Trophoblast cell (in vitro differentiated cells and primary cell): ENCODE measurements at regions not wholly inside any gene's neighbourhood (a gene's known extent, or its start where the extent isn't known, plus 50 kb on each side); places are given as distances from the start of the nearest gene placed in this dataset.

Experiments used
- DNase-seq, 2 donors: peaks; one replicate each; pipeline ENCODE4 v3.0.0-alpha.2; 2016
- H2AFZ ChIP-seq: 2 replicates; pipeline ENCODE4 v1.6.1; 2013; ENCODE audit warnings: low read length, moderate library complexity, mild to moderate bottlenecking; ENCODE audit not compliant: insufficient read depth, poor library complexity
- H2AK5ac ChIP-seq: 2 replicates; pipeline ENCODE4 v1.6.1; 2013; ENCODE audit warnings: mild to moderate bottlenecking, low read length
- H2BK120ac ChIP-seq: 2 replicates; pipeline ENCODE4 v1.6.1; 2013; ENCODE audit warnings: low read length, mild to moderate bottlenecking, moderate library complexity; ENCODE audit not compliant: insufficient read depth, poor library complexity
- H2BK12ac ChIP-seq: 2 replicates; pipeline ENCODE4 v1.6.1; 2013; ENCODE audit warnings: mild to moderate bottlenecking, low read length, moderate library complexity
- H2BK5ac ChIP-seq: 2 replicates; pipeline ENCODE4 v1.6.1; 2013; ENCODE audit warnings: low read length, low read depth, moderate library complexity, mild to moderate bottlenecking; ENCODE audit not compliant: poor library complexity
- H3K14ac ChIP-seq: 2 replicates; pipeline ENCODE4 v1.6.1; 2013; ENCODE audit warnings: mild to moderate bottlenecking, low read length
- H3K18ac ChIP-seq: 2 replicates; pipeline ENCODE4 v1.6.1; 2013; ENCODE audit warnings: mild to moderate bottlenecking, low read length
- H3K23ac ChIP-seq: 2 replicates; pipeline ENCODE4 v1.6.1; 2013; ENCODE audit warnings: low read length
- H3K27ac ChIP-seq: 2 replicates; pipeline ENCODE4 v1.5.1; 2013; ENCODE audit warnings: low read depth, mild to moderate bottlenecking, inconsistent platforms, low read length, moderate library complexity
- H3K27me3 ChIP-seq: 2 replicates; pipeline ENCODE4 v1.6.1; 2013; ENCODE audit warnings: inconsistent platforms, mild to moderate bottlenecking, low read length, moderate library complexity; ENCODE audit not compliant: insufficient read depth
- H3K36me3 ChIP-seq, 2 experiments: 1 replicate in 1 of 2; 2 replicates in 1 of 2; pipeline ENCODE4 v1.6.1; 2013; ENCODE audit warnings: low read length in 2 of 2, mild to moderate bottlenecking in 2 of 2, moderate library complexity in 1 of 2; ENCODE audit not compliant: insufficient read depth in 2 of 2, control insufficient read depth in 1 of 2
- H3K4ac ChIP-seq: 2 replicates; pipeline ENCODE4 v1.6.1; 2013; ENCODE audit warnings: low read depth, mild to moderate bottlenecking, low read length, moderate library complexity
- H3K4me1 ChIP-seq, 2 experiments: 1 replicate in 1 of 2; 2 replicates in 1 of 2; pipeline ENCODE4 v1.6.1; 2013; ENCODE audit warnings: low read length in 2 of 2, mild to moderate bottlenecking in 2 of 2, moderate library complexity in 1 of 2; ENCODE audit not compliant: insufficient read depth in 2 of 2, control insufficient read depth in 1 of 2
- H3K4me2 ChIP-seq: 2 replicates; pipeline ENCODE4 v1.6.1; 2013; ENCODE audit warnings: inconsistent platforms, mild to moderate bottlenecking, low read length, moderate library complexity
- H3K4me3 ChIP-seq: 2 replicates; pipeline ENCODE4 v1.5.1; 2013; ENCODE audit warnings: mild to moderate bottlenecking, low read depth, low read length, inconsistent platforms
- H3K79me1 ChIP-seq: one replicate; pipeline ENCODE4 v1.6.1; 2013; ENCODE audit warnings: low read length
- H3K79me2 ChIP-seq: 2 replicates; pipeline ENCODE4 v1.6.1; 2013; ENCODE audit warnings: low read length, mild to moderate bottlenecking; ENCODE audit not compliant: control insufficient read depth, insufficient read depth, poor library complexity
- H3K9ac ChIP-seq: 2 replicates; pipeline ENCODE4 v1.6.1; 2013; ENCODE audit warnings: mild to moderate bottlenecking, low read length
- H3K9me3 ChIP-seq: 2 replicates; pipeline ENCODE4 v1.6.1; 2013; ENCODE audit warnings: low read depth, mild to moderate bottlenecking, control low read depth, inconsistent platforms, low read length; ENCODE audit not compliant: insufficient read depth
- H4K12ac ChIP-seq: 2 replicates; pipeline ENCODE4 v1.6.1; 2013; ENCODE audit warnings: low read depth, mild to moderate bottlenecking, low read length, moderate library complexity
- H4K8ac ChIP-seq: 2 replicates; pipeline ENCODE4 v1.6.1; 2013; ENCODE audit warnings: low read depth, mild to moderate bottlenecking, low read length, moderate library complexity
- H4K91ac ChIP-seq: one replicate; pipeline ENCODE4 v1.6.1; 2013; ENCODE audit warnings: low read depth, mild to moderate bottlenecking, low read length, moderate library complexity
- WGBS: extraction: QIAGEN DNeasy Blood & Tissue Kit; methylation state at CpG from one replicate; pipeline ENCODE4 v1.1.7; 2013; ENCODE audit warnings: missing lambda C conversion rate; ENCODE audit not compliant: insufficient read length, insufficient coverage; ENCODE audit errors: extremely low coverage; 5-methylcytosine and 5-hydroxymethylcytosine counted together

DNA sequence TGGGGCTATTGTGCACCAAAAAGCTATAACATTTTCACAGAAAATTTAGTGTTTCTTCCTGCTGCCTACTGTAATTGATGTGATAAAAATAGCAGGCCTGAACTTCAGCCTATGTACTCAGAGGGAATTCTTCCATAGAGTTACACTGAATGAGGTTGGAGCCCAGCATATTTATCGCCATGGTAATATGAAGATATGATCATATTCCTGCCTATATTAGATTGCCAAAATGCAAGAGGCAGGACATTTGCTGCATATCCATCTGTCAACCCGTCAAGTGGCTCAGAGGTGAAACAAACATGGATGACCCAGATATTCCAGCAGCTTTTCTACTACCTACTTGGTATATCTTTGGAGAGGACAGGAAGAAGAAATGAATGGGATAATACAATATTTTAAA, 1150.6 kb downstream of the TBL1XR1 start:
- no peak overlapping the region for H3K4me3 ChIP-seq
- no peak overlapping the region for H2AK5ac ChIP-seq
- no peak overlapping the region for H3K27ac ChIP-seq
- H4K12ac ChIP-seq = no peak overlapping the region
- no peak overlapping the region for H2AFZ ChIP-seq
- H3K23ac ChIP-seq = no peak overlapping the region
- H3K4me1 ChIP-seq = no peaks in the 10 kb centered on the region
- H2BK120ac ChIP-seq = no peak overlapping the region
- H3K18ac ChIP-seq = no peak overlapping the region
- no peak overlapping the region for H2BK5ac ChIP-seq
- H3K14ac ChIP-seq = no peak overlapping the region
- H4K91ac ChIP-seq = no peak overlapping the region
- no peak for DNase-seq
- H4K8ac ChIP-seq = no peak overlapping the region
- no peak overlapping the region for H3K9ac ChIP-seq
- H3K9me3 ChIP-seq = no peaks in the 10 kb centered on the region
- H2BK12ac ChIP-seq = no peak overlapping the region
- no peak overlapping the region for H3K4ac ChIP-seq
- no peaks in the 10 kb centered on the region for H3K27me3 ChIP-seq
- no peaks in the 10 kb centered on the region for H3K79me2 ChIP-seq
- H3K36me3 ChIP-seq = no peaks in the 10 kb centered on the region
- H3K4me2 ChIP-seq = no peak overlapping the region
- no peaks in the 10 kb centered on the region for H3K79me1 ChIP-seq
- no CpG with 5 or more reads among the region's 2 CpGs for WGBS

DNA sequence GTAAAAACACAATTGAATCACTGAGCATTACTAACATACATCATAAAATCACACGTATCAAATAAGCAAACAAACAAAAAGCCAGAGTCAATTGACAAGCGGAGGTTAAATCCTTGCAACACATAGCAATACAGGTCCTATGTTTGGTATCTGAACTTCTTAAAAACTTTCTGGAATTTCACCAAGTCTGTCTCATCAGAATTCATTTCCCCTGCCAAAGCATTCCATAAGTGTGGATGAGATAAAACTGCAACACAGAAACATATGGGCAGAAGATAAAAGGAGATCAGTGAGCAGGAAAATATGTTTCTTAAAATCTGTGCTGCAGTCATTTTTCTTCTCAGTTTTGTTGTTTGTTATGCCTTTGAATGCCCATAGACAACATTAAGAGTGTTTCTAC, 1155.5 kb downstream of the TBL1XR1 start:
- Histone ChIP-seq H3K23ac (no peak overlapping the region), H3K14ac (no peak overlapping the region), H4K8ac (no peak overlapping the region), H4K91ac (no peak overlapping the region), H3K27me3 (no peaks in the 10 kb centered on the region), H3K4me2 (no peak overlapping the region), H2BK12ac (no peak overlapping the region), H2BK120ac (no peak overlapping the region), H3K36me3 (no peaks in the 10 kb centered on the region), H2AFZ (no peak overlapping the region), H3K4me1 (peaks cover 0 to 1% of the 10 kb centered on the region in 2 experiments), H3K4me3 (no peak overlapping the region), H3K79me2 (no peaks in the 10 kb centered on the region), H3K18ac (no peak overlapping the region), H3K79me1 (no peaks in the 10 kb centered on the region), H3K9ac (no peak overlapping the region), H4K12ac (no peak overlapping the region), H2BK5ac (no peak overlapping the region), H3K9me3 (no peaks in the 10 kb centered on the region), H3K4ac (no peak overlapping the region), H3K27ac (no peak overlapping the region), H2AK5ac (no peak overlapping the region)
- WGBS = no CpG with 5 or more reads among the region's 2 CpGs
- peak; percentile 33 to 88 for DNase-seq

DNA sequence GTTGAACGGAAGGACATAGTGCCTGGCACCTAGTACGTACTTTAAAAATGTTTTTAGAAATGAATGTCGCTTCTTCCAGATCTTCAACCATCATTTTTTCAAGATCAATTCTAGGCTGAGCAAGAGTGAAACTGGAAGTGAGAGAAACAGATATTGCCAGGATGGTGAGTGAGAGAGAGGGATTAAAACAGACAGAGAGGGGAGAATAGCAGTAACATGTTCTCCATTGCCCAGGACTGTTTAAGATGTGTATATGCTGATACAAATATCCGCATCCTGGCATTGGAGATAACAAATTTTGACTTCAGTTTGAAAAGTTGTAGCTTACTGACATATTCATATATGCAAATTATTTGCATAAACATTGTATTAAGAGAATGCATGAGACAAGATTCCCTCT, 1156.1 kb downstream of the TBL1XR1 start:
- Histone ChIP-seq H3K4me1 (peaks cover 0 to 1% of the 10 kb centered on the region in 2 experiments), H2AK5ac (no peak overlapping the region), H4K91ac (no peak overlapping the region), H2BK120ac (no peak overlapping the region), H4K8ac (no peak overlapping the region), H2AFZ (no peak overlapping the region), H3K79me1 (no peaks in the 10 kb centered on the region), H2BK12ac (no peak overlapping the region), H3K27me3 (no peaks in the 10 kb centered on the region), H3K23ac (no peak overlapping the region), H3K4me3 (no peak overlapping the region), H4K12ac (no peak overlapping the region), H3K9ac (no peak overlapping the region), H3K27ac (no peak overlapping the region), H3K4me2 (no peak overlapping the region), H2BK5ac (no peak overlapping the region), H3K36me3 (no peaks in the 10 kb centered on the region), H3K9me3 (no peaks in the 10 kb centered on the region), H3K79me2 (no peaks in the 10 kb centered on the region), H3K4ac (no peak overlapping the region), H3K14ac (no peak overlapping the region), H3K18ac (no peak overlapping the region)
- no peak for DNase-seq
- no CpG with 5 or more reads among the region's 4 CpGs for WGBS

DNA sequence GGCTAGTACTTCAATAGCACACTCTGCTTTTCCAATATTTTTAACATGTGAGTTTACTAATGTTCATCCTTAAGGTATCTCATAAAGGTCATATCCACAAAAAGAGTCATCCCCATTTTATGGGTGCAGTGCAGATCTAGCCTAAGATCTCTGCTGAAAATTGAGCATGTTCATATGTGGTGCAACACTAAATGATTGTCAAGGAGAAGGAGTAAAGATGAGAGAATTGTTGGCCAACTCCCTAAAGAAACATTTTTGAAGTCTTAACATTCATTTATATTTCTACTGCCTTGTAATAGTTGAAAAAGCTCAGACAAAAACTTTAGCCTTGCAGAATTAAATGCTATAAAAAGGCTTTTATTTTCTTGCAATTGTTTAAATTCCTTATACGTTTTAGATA, 1159.6 kb downstream of the TBL1XR1 start:
- H3K14ac ChIP-seq = no peak overlapping the region
- no peak overlapping the region for H3K4me2 ChIP-seq
- H4K8ac ChIP-seq = no peak overlapping the region
- no peaks in the 10 kb centered on the region for H3K27me3 ChIP-seq
- no peak overlapping the region for H3K18ac ChIP-seq
- H4K91ac ChIP-seq = no peak overlapping the region
- no peaks in the 10 kb centered on the region for H3K36me3 ChIP-seq
- no peak overlapping the region for H3K23ac ChIP-seq
- H2AFZ ChIP-seq = no peak overlapping the region
- H4K12ac ChIP-seq = no peak overlapping the region
- H3K4ac ChIP-seq = no peak overlapping the region
- H2AK5ac ChIP-seq = no peak overlapping the region
- H3K27ac ChIP-seq = no peak overlapping the region
- H2BK12ac ChIP-seq = no peak overlapping the region
- H2BK120ac ChIP-seq = no peak overlapping the region
- H2BK5ac ChIP-seq = no peak overlapping the region
- no peak for DNase-seq
- no peak overlapping the region for H3K9ac ChIP-seq
- no peaks in the 10 kb centered on the region for H3K9me3 ChIP-seq
- H3K79me2 ChIP-seq = no peaks in the 10 kb centered on the region
- no peak overlapping the region for H3K4me3 ChIP-seq
- H3K79me1 ChIP-seq = no peaks in the 10 kb centered on the region
- H3K4me1 ChIP-seq = peaks cover 0 to 1% of the 10 kb centered on the region in 2 experiments
- WGBS = no CpG with 5 or more reads among the region's 1 CpG
